DMS 273 (cell line): ENCODE measurements at regions not wholly inside any gene's neighbourhood (a gene's known extent, or its start where the extent isn't known, plus 50 kb on each side); places are given as distances from the start of the nearest gene placed in this dataset.

Source experiments
- DNase-seq: peaks from one replicate; lab custom pipeline; 2025; ENCODE audit not compliant: unreplicated experiment; lab: John Stamatoyannopoulos, UW

GRCh38 chr4:53779025-53779424 lies 187.7 kb upstream of the LNX1 start:
- no peak for DNase-seq

GRCh38 chr4:53778155-53778554 lies 186.9 kb upstream of the LNX1 start:
- no peak for DNase-seq

- no peak for DNase-seq
Measured at GRCh38 chr4:53777244-53777984, 186.1 kb upstream of the LNX1 start.

- DNase-seq, result no peak
Measured at GRCh38 chr4:53776141-53776540, 184.9 kb upstream of the LNX1 start.

GRCh38 chr4:53775381-53775780 lies 184.1 kb upstream of the LNX1 start:
- DNase-seq, result no peak

- DNase-seq, result no peak
Measured at GRCh38 chr4:53771326-53771725, 180.0 kb upstream of the LNX1 start.

- no peak for DNase-seq
Measured at GRCh38 chr4:53767482-53767881, 176.2 kb upstream of the LNX1 start.

GRCh38 chr4:53764761-53765490 lies 173.6 kb upstream of the LNX1 start:
- no peak for DNase-seq

- DNase-seq, result no peak
Measured at GRCh38 chr4:53763813-53764597, 172.7 kb upstream of the LNX1 start.

GRCh38 chr4:53755656-53756055 lies 164.4 kb upstream of the LNX1 start:
- no peak for DNase-seq

GRCh38 chr4:53752124-53752523 lies 160.8 kb upstream of the LNX1 start:
- no peak for DNase-seq

GRCh38 chr4:53748328-53748772 lies 157.1 kb upstream of the LNX1 start:
- DNase-seq, result no peak

GRCh38 chr4:53747401-53747800 lies 156.1 kb upstream of the LNX1 start:
- DNase-seq, result no peak

- DNase-seq, result peak; percentile 2
Measured at GRCh38 chr4:53744446-53745160, 153.3 kb upstream of the LNX1 start.

- no peak for DNase-seq
Measured at GRCh38 chr4:53734584-53735353, 143.5 kb upstream of the LNX1 start.

- no peak for DNase-seq
Measured at GRCh38 chr4:53734182-53734581, 142.9 kb upstream of the LNX1 start.

GRCh38 chr4:53732661-53733060 lies 141.4 kb upstream of the LNX1 start:
- DNase-seq, result no peak

- no peak for DNase-seq
Measured at GRCh38 chr4:53730031-53730805, 138.9 kb upstream of the LNX1 start.

- no peak for DNase-seq
Measured at GRCh38 chr4:53722110-53722509, 130.8 kb upstream of the LNX1 start.

GRCh38 chr4:53721263-53721662 lies 130.0 kb upstream of the LNX1 start:
- DNase-seq, result no peak
